Osteocyte (in vitro differentiated cells): ENCODE measurements at regions not wholly inside any gene's neighbourhood (a gene's known extent, or its start where the extent isn't known, plus 50 kb on each side); places are given as distances from the start of the nearest gene placed in this dataset.
A peak's percentile ranks its signal among the peaks of the same experiment; 100 is the strongest.

Experiments
- DNase-seq: peaks from one replicate; pipeline ENCODE4 v3.0.0; 2021; ENCODE audit warnings: mixed read lengths; ENCODE audit not compliant: unreplicated experiment; ENCODE audit errors: extremely low spot score
- H3K27ac Mint-ChIP-seq: one replicate; pipeline ENCODE4 v1.8.0; 2021; ENCODE audit warnings: mild to moderate bottlenecking, mixed read lengths; ENCODE audit not compliant: unreplicated experiment
- H3K27me3 Mint-ChIP-seq: one replicate; pipeline ENCODE4 v1.8.0; 2021; ENCODE audit warnings: mixed read lengths; ENCODE audit not compliant: unreplicated experiment
- H3K36me3 Mint-ChIP-seq: one replicate; pipeline ENCODE4 v1.8.0; 2021; ENCODE audit warnings: mixed read lengths; ENCODE audit not compliant: unreplicated experiment
- H3K4me1 Mint-ChIP-seq: one replicate; pipeline ENCODE4 v1.8.0; 2021; ENCODE audit warnings: mixed read lengths; ENCODE audit not compliant: unreplicated experiment
- H3K4me3 Mint-ChIP-seq: one replicate; pipeline ENCODE4 v1.8.0; 2021; ENCODE audit warnings: mild to moderate bottlenecking, moderate library complexity, mixed read lengths; ENCODE audit not compliant: unreplicated experiment
- H3K9me3 Mint-ChIP-seq: one replicate; pipeline ENCODE4 v1.8.0; 2021; ENCODE audit warnings: mixed read lengths; ENCODE audit not compliant: unreplicated experiment
- TF ChIP-seq, protein P1 (sequence below): fragments of 200-600 bp; sonication (generic); IDR thresholded peaks from 2 replicates; pipeline ENCODE4 v1.5.0; 2021; ENCODE audit warnings: antibody characterized with exemption, mild to moderate bottlenecking, moderate library complexity

DNA sequence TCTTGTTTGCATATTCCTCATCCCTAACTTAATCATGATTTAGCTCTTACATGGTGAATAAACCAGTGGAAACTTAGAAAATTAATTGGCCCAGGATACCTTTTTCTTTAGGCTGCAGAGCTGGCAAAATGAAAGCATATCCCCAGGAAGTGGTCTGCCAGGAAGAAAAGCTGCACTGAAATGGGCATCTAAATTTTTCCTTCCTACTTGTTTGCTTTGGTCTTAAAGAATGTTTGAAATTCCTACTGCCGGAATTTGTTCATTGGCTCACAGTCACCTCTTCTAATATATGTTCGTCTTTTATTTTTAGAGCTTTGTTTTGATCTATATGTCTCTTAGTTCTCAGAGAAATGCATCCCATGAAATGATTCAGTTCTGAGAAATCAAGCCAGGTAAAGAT is 113.2 kb upstream of the ELL2 start:
- TF ChIP-seq, protein P1, sequence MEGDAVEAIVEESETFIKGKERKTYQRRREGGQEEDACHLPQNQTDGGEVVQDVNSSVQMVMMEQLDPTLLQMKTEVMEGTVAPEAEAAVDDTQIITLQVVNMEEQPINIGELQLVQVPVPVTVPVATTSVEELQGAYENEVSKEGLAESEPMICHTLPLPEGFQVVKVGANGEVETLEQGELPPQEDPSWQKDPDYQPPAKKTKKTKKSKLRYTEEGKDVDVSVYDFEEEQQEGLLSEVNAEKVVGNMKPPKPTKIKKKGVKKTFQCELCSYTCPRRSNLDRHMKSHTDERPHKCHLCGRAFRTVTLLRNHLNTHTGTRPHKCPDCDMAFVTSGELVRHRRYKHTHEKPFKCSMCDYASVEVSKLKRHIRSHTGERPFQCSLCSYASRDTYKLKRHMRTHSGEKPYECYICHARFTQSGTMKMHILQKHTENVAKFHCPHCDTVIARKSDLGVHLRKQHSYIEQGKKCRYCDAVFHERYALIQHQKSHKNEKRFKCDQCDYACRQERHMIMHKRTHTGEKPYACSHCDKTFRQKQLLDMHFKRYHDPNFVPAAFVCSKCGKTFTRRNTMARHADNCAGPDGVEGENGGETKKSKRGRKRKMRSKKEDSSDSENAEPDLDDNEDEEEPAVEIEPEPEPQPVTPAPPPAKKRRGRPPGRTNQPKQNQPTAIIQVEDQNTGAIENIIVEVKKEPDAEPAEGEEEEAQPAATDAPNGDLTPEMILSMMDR: no peak

DNA sequence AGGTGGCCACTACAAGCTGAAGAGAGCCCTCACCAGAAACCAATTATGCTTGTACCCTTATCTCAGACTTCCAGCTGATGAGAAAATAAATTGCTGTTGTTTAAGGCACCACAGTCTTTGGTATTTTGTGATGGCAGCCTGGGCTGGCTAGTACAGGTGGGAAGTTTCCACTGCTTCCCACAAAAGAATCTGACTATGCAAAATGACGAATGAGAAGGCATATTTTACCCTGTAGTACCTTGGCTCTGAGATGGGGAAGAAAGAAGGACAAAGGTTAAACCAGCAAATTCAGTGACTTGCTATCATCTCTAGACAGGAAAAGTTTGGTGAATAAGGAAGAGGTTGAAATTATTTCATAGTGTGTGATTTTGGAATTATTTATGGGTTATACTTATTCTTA is 112.8 kb upstream of the ELL2 start:
- Mint-ChIP-seq H3K27ac (peak overlapping the region; percentile 80), H3K27me3 (no peaks in the 10 kb centered on the region), H3K4me1 (peaks cover 34% of the 10 kb centered on the region), H3K36me3 (no peaks in the 10 kb centered on the region), H3K4me3 (peak overlapping the region; percentile 50), H3K9me3 (peaks cover 8% of the 10 kb centered on the region)
- DNase-seq: no peak
- TF ChIP-seq, protein P1: no peak

More for the DNA sequence above, 113.2 kb upstream of the ELL2 start:
- Mint-ChIP-seq H3K4me1 (peaks cover 34% of the 10 kb centered on the region), H3K27me3 (no peaks in the 10 kb centered on the region), H3K27ac (peak overlapping the region; percentile 80), H3K9me3 (peaks cover 8% of the 10 kb centered on the region), H3K4me3 (peak overlapping the region; percentile 50), H3K36me3 (no peaks in the 10 kb centered on the region)
- DNase-seq: no peak

DNA sequence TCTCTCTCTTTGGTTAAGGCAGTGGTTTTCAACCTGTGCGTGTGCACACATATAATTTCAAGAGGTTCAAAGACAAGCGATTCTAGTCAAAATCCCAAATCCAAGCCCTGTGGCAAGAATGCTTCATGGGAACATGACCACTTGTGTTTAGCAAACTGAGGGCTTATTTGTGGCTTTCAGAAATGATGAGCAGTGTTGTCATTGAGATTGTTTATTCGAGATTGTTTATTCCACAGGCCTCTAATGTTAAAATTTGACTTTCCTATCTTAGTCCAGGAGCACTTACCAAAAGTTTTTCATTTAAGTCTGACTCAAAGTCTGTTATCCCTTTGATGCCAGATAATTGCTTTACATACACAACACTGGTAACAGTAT is 111.1 kb upstream of the ELL2 start:
- H3K27me3 Mint-ChIP-seq: no peaks in the 10 kb centered on the region
- H3K9me3 Mint-ChIP-seq: peaks cover 6% of the 10 kb centered on the region
- no peak overlapping the region for H3K4me3 Mint-ChIP-seq
- TF ChIP-seq, protein P1: no peak
- no peak overlapping the region for H3K27ac Mint-ChIP-seq
- H3K36me3 Mint-ChIP-seq: no peaks in the 10 kb centered on the region
- H3K4me1 Mint-ChIP-seq: peaks cover 29% of the 10 kb centered on the region
- no peak for DNase-seq

DNA sequence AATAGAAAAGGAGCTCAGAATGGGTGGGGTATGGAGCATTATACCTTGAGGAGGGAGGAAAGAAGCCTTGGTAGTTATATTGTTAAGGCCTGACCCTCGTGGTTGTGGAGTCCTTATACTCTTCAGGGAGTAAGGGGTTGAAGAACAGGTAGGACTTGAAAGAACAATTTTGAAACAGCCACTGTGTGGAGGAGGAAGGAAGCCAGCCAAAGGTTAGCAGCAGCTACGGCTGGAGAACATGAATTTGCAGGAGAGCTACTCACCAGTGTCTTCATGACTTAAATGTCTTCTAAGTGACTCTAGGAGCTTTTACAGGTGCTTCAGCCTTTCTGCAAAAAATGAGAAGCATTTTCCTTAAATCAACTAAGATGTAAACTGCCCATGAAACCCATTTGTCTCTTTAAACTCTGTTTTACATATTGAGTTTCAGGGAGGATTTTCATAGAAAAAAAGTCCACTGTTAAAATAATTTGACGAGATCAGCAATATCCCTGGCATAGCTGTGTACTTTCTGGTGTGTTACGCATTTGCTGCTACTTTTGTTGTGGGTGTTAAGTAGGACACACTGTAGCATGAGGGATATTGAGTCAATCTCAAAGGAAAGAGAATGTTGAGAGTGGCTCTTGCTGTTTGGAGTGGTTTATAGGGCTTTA is 110.6 kb upstream of the ELL2 start:
- peaks cover 3% of the 10 kb centered on the region for H3K9me3 Mint-ChIP-seq
- H3K27ac Mint-ChIP-seq: no peak overlapping the region
- DNase-seq: no peak
- peaks cover 31% of the 10 kb centered on the region for H3K4me1 Mint-ChIP-seq
- H3K4me3 Mint-ChIP-seq: no peak overlapping the region
- H3K36me3 Mint-ChIP-seq: no peaks in the 10 kb centered on the region
- no peaks in the 10 kb centered on the region for H3K27me3 Mint-ChIP-seq
- TF ChIP-seq, protein P1: no peak

DNA sequence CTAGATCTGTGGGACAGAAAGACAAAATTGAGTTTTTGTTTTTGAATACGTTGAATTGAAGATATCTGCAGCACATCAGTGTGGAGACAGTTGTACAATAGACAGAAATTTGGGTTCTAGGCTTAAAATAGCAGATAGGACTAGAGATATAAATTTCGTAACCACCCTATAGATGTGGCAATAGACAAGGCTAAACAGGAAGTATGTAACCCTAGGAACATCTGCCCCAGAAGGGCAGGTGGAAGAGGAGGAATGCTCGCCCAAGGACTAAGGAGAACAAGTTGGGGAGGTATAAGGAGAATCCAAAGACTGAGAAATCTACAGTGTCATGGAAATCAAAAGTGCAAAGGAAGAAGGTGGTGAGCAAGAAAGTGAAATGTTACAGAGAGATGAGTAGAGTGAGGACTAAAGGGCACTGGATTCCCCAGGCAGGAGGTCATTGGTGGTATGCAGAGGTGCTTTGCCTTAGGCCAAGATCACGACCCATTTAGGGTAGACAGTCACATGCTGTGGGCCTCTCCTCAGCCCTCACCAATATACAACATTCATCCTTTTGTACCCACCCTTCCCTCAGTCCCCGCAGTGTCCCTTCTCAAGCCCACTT is 109.1 kb upstream of the ELL2 start:
- Mint-ChIP-seq H3K9me3 (no peaks in the 10 kb centered on the region), H3K36me3 (no peaks in the 10 kb centered on the region), H3K27ac (no peak overlapping the region), H3K4me1 (peaks cover 36% of the 10 kb centered on the region), H3K27me3 (no peaks in the 10 kb centered on the region), H3K4me3 (no peak overlapping the region)
- TF ChIP-seq, protein P1: no peak
- no peak for DNase-seq
